HepG2 (cell line): ENCODE measurements at regions not wholly inside any gene's neighbourhood (a gene's known extent, or its start where the extent isn't known, plus 50 kb on each side); places are given as distances from the start of the nearest gene placed in this dataset.

Experiments
- CREB1 ChIP-seq, 2 experiments: fragments of 450-650 bp in 1 of 2; IDR thresholded peaks; 2 replicates each; pipeline ENCODE4 v1.6.1; 2016 to 2017; ENCODE audit warnings: control low read depth in 1 of 2, mild to moderate bottlenecking in 1 of 2, missing compliant biosample characterization in 1 of 2, missing genetic modification characterization in 1 of 2
- FOXJ3 ChIP-seq: sonication (generic); formaldehyde crosslinking; IDR thresholded peaks from 2 replicates; pipeline ENCODE4 v1.4.0; 2020; ENCODE audit warnings: missing genetic modification reagents, mild to moderate bottlenecking, borderline replicate concordance
- HCFC1 ChIP-seq: fragments of 150-350 bp; IDR thresholded peaks from 2 replicates; pipeline ENCODE4 v1.6.1; 2014; ENCODE audit warnings: low read depth, low read length
- HHEX ChIP-seq: IDR thresholded peaks from 2 replicates; pipeline ENCODE4 v1.6.1; 2016; ENCODE audit warnings: control low read depth
- HMG20A ChIP-seq: IDR thresholded peaks from 2 replicates; pipeline ENCODE4 v1.6.1; 2016; ENCODE audit warnings: borderline replicate concordance
- KLF11 ChIP-seq: IDR thresholded peaks from 2 replicates; pipeline ENCODE4 v1.6.1; 2016; ENCODE audit warnings: missing compliant biosample characterization
- MYPOP ChIP-seq: sonication (generic); formaldehyde crosslinking; IDR thresholded peaks from 2 replicates; pipeline ENCODE4 v1.8.1; 2023; ENCODE audit warnings: mild to moderate bottlenecking, moderate library complexity, missing genetic modification reagents
- NKX3-1 ChIP-seq: sonication (generic); formaldehyde crosslinking; IDR thresholded peaks from 2 replicates; pipeline ENCODE4 v1.5.0; 2020; ENCODE audit warnings: missing genetic modification reagents
- NR2C2 ChIP-seq: sonication (generic); formaldehyde crosslinking; IDR thresholded peaks from 2 replicates; pipeline ENCODE4 v1.4.0; 2020; ENCODE audit warnings: missing genetic modification reagents, mild to moderate bottlenecking, moderate library complexity, borderline replicate concordance
- NR2F6 ChIP-seq, 2 experiments: IDR thresholded peaks; 2 replicates each; pipeline ENCODE4 v1.6.1; 2016; ENCODE audit warnings: antibody characterized with exemption in 1 of 2, mild to moderate bottlenecking in 1 of 2
- RAD21 ChIP-seq: fragments of 450-650 bp; formaldehyde crosslinking; IDR thresholded peaks from 2 replicates; pipeline ENCODE4 v1.5.0; 2020; ENCODE audit warnings: mild to moderate bottlenecking
- RERE ChIP-seq: IDR thresholded peaks from 2 replicates; pipeline ENCODE4 v1.6.1; 2016; ENCODE audit warnings: low read depth, missing genetic modification reagents, missing compliant biosample characterization
- SNAPC2 ChIP-seq: sonication (generic); formaldehyde crosslinking; IDR thresholded peaks from 2 replicates; pipeline ENCODE4 v1.8.1; 2022; ENCODE audit warnings: mild to moderate bottlenecking, missing genetic modification reagents
- ZFY ChIP-seq: sonication (generic); formaldehyde crosslinking; IDR thresholded peaks from 2 replicates; pipeline ENCODE4 v1.4.0; 2020; ENCODE audit warnings: missing genetic modification reagents
- ZKSCAN1 ChIP-seq: fragments of 150-350 bp; IDR thresholded peaks from 2 replicates; pipeline ENCODE4 v1.6.1; 2014; ENCODE audit warnings: low read length
- ZNF124 ChIP-seq: sonication (generic); formaldehyde crosslinking; IDR thresholded peaks from 2 replicates; pipeline ENCODE4 v1.4.0; 2020; ENCODE audit warnings: missing genetic modification reagents
- ZNF20 ChIP-seq: sonication (generic); formaldehyde crosslinking; IDR thresholded peaks from 2 replicates; pipeline ENCODE4 v1.4.0; 2020; ENCODE audit warnings: mild to moderate bottlenecking, moderate library complexity, missing genetic modification reagents
- ZNF205 ChIP-seq: IDR thresholded peaks from 2 replicates; pipeline ENCODE4 v1.6.1; 2018; ENCODE audit warnings: missing biosample characterization, missing genetic modification reagents
- ZNF326 ChIP-seq: sonication (generic); formaldehyde crosslinking; IDR thresholded peaks from 2 replicates; pipeline ENCODE4 v1.4.0; 2020; ENCODE audit warnings: missing genetic modification reagents, borderline replicate concordance
- ZNF496 ChIP-seq: sonication (generic); formaldehyde crosslinking; IDR thresholded peaks from 2 replicates; pipeline ENCODE4 v1.8.1; 2023; ENCODE audit warnings: mild to moderate bottlenecking, moderate library complexity, missing genetic modification reagents; ENCODE audit not compliant: insufficient replicate concordance
- ZSCAN31 ChIP-seq: sonication (generic); formaldehyde crosslinking; IDR thresholded peaks from 2 replicates; pipeline ENCODE4 v1.5.0; 2020; ENCODE audit warnings: low read depth, mild to moderate bottlenecking, missing genetic modification reagents
- TF ChIP-seq, protein P1 (sequence below): sonication (generic); formaldehyde crosslinking; IDR thresholded peaks from 2 replicates; pipeline ENCODE4 v1.5.0; 2020; ENCODE audit warnings: missing genetic modification reagents, mild to moderate bottlenecking, borderline replicate concordance
- TF ChIP-seq, protein P2 (sequence below): sonication (generic); formaldehyde crosslinking; conservative IDR thresholded peaks from 2 replicates; pipeline ENCODE4 v1.8.0; 2022; ENCODE audit warnings: low read depth, missing genetic modification reagents

GRCh38 chr1:157240495-157241184, 102.4 kb upstream of the ETV3 start (continued):
- TF ChIP-seq NR2F6 (IDR thresholded peaks at IDR 0.05) (peak; percentile 85), NR2F6 (CRISPR knock-in tag; IDR thresholded peaks at IDR 0.05) (peak; percentile 86), RAD21 (CRISPR knock-in tag) (no peak), KLF11 (CRISPR knock-in tag) (no peak), RERE (peak; percentile 84; the same call in 1 of the 2 replicates), CREB1 (IDR thresholded peaks at IDR 0.05) (no peak), CREB1 (CRISPR knock-in tag; IDR thresholded peaks at IDR 0.05) (peak; percentile 84), ZNF20 (CRISPR knock-in tag) (no peak), NR2C2 (CRISPR knock-in tag) (peak; percentile 74), ZKSCAN1 (no peak), HMG20A (CRISPR knock-in tag) (peak; percentile 94), ZNF326 (CRISPR knock-in tag) (no peak), SNAPC2 (0 out of 2 replicates have a peak, but pooled peaks have one; percentile 41), FOXJ3 (CRISPR knock-in tag) (peak; percentile 87; the same call in 1 of the 2 replicates), ZSCAN31 (CRISPR knock-in tag) (no peak), ZFY (CRISPR knock-in tag) (0 out of 2 replicates have a peak, but pooled peaks have one; percentile 13), HHEX (CRISPR knock-in tag) (no peak), NKX3-1 (CRISPR knock-in tag) (no peak), MYPOP (CRISPR knock-in tag) (no peak; the same call in 1 of the 2 replicates), ZNF496 (no peak), HCFC1 (no peak), ZNF124 (CRISPR knock-in tag) (no peak), ZNF205 (CRISPR knock-in tag) (peak; percentile 75; the same call in 1 of the 2 replicates)
- TF ChIP-seq, protein P1, sequence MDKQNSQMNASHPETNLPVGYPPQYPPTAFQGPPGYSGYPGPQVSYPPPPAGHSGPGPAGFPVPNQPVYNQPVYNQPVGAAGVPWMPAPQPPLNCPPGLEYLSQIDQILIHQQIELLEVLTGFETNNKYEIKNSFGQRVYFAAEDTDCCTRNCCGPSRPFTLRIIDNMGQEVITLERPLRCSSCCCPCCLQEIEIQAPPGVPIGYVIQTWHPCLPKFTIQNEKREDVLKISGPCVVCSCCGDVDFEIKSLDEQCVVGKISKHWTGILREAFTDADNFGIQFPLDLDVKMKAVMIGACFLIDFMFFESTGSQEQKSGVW (CRISPR knock-in tag), result no peak
- TF ChIP-seq, protein P2, sequence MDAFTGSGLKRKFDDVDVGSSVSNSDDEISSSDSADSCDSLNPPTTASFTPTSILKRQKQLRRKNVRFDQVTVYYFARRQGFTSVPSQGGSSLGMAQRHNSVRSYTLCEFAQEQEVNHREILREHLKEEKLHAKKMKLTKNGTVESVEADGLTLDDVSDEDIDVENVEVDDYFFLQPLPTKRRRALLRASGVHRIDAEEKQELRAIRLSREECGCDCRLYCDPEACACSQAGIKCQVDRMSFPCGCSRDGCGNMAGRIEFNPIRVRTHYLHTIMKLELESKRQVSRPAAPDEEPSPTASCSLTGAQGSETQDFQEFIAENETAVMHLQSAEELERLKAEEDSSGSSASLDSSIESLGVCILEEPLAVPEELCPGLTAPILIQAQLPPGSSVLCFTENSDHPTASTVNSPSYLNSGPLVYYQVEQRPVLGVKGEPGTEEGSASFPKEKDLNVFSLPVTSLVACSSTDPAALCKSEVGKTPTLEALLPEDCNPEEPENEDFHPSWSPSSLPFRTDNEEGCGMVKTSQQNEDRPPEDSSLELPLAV (CRISPR knock-in tag), result no peak
